ENCODE measurements at regions not wholly inside any gene's neighbourhood (a gene's known extent, or its start where the extent isn't known, plus 50 kb on each side); places are given as distances from the start of the nearest gene placed in this dataset.

- DNase-seq: no peak
Observed at GRCh38 chr15:93517176-93517575, 428.2 kb upstream of the RGMA start.

- no peak for DNase-seq
Observed at GRCh38 chr15:93515256-93516051, 426.4 kb upstream of the RGMA start.

DNA sequence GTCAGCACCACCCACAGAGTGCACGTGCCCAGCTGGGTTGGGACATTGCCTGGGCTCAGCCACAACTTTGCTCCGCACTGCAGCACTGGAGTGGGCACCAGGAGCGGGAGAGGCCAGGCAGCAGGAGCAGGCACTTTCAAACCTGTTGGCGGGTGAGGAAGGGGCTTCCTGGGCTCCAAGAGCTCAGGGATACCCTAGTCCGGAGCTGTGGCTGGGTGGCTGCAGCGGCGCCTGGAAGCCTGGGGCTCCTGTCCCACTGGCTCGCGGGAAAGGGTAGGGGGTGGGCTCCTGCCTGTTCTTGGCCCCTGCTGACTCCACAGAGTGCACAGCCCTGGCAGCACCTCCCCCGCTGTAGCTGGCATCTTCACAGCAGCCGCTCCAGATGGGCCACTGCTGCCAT is 417.6 kb upstream of the RGMA start:
- no peak for DNase-seq

GRCh38 chr15:93505506-93505905 is 416.5 kb upstream of the RGMA start:
- DNase-seq: no peak

DNA sequence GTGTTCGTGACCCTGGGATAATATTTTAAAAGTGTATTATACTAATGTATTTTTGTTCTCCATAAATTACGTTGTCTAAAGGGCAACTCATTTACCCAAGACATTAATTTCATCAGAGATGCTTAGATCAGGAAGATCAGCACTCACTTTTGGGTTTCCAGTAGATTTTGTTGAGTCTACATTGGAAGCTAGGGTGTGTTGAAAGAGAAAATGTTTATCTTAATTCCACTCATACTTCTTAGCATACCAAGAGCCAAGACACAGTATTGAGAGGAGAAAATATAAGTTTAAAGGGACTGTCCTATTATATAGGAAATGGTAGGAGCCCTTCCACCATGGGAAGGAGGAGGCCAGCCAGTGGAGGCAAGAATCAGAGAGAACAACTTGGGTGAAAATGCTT is 412.9 kb upstream of the RGMA start:
- DNase-seq: no peak

GRCh38 chr15:93500155-93500554 is 411.1 kb upstream of the RGMA start:
- no peak for DNase-seq

DNA sequence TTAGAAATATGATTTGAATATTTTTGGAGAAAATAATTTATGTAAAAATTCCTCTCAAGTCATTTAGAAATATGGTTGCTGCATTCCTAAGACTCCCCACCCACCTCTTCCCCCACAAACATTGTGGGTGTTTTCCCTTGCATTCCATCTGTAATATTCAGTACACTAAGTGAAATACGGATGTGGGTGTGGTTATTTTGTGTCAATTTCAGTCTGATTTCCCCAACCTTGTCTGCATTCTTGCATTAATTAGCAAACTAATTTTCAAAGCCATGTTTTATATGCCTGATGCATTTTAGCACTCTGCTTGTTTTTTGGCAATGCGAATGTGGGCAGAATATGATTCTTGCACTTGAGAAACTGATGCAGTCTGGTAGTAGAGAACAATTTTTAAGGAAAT is 408.3 kb upstream of the RGMA start:
- DNase-seq: no peak

DNA sequence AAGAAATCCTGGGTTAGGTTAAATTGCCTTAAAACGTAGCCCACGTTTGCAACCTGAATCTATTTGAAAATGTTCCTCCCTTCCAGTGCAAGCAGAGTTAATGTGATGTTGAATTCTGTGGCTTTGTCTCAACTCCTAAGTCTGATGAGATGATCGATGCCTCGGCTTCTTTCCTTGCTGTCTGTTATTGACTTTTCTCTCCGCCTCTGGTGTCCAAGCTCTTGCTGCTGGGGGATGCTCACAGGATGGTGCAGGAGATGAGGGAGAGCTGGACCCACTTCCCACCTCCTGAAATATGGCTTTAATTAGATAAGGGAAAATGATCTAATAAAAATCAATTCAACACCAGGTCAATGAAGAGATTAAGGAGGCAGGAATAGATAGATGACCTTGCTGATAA is 407.9 kb upstream of the RGMA start:
- DNase-seq: no peak

- no peak for DNase-seq
Observed at GRCh38 chr15:93495799-93496637, 407.0 kb upstream of the RGMA start.

DNA sequence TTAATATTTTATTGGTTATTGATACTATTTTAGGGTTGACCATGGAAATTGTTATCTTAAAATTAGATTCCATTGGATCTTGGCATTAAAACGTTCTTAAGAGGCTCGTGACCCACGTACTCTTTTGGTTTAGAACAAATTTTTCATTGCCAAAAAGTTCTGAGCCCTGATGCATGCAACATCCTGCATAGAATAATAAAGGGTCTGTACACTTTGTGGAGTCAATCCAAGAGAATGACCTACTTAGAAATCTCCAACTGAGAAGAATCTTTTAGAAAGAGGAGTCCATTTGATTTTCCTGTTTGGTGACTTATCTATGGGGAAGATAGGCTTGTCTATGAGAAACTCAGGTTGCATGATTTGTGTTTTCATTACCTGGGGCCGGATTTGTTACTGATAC is 404.2 kb upstream of the RGMA start:
- no peak for DNase-seq

GRCh38 chr15:93491291-93491690 is 402.3 kb upstream of the RGMA start:
- no peak for DNase-seq

- no peak for DNase-seq
Observed at GRCh38 chr15:93488296-93488713, 399.3 kb upstream of the RGMA start.

GRCh38 chr15:93486407-93487117 is 397.6 kb upstream of the RGMA start:
- DNase-seq: no peak

GRCh38 chr15:93485438-93486327 is 396.7 kb upstream of the RGMA start:
- DNase-seq: no peak

DNA sequence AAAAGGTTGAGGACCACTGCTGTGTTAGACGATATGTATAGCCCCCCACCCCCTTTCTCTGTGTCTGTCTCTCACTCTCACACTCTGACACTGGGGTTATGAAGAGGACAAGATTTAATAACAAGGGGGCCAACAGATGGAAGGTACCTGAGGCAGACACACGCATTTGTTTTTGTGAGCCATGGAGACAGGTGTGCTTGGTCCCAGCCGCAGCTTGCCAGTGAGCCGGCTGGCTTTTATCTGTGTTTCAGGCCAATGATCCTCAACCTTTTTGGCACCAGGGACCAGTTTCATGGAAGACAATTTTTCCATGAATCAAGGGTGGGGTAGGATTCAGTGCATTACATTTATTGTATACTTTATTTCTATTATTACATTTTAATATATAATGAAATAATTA is 394.9 kb upstream of the RGMA start:
- DNase-seq: no peak

GRCh38 chr15:93482731-93483130 is 393.7 kb upstream of the RGMA start:
- DNase-seq: no peak

- DNase-seq: no peak
Observed at GRCh38 chr15:93479715-93480114, 390.7 kb upstream of the RGMA start.

GRCh38 chr15:93478947-93479346 is 389.9 kb upstream of the RGMA start:
- no peak for DNase-seq

DNA sequence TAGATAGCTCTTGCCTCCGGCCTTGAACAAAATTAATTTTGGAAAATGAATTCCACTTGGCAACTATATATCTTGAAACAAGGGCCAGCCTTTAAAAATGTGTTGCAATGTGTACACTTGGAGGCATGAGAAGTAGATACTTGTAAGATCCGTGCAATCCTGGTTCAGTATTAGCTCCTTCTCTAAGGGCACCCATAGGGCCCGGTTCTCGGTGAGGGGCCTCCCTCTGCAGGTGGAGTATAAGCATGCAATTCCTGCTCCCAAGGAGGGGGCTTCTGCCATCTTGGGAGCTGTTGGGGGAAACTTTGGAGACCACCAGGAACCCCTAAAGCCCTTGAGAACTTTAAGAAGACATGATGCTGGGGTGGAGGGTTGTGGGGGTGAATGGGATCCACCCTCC is 388.7 kb upstream of the RGMA start:
- DNase-seq: no peak

DNA sequence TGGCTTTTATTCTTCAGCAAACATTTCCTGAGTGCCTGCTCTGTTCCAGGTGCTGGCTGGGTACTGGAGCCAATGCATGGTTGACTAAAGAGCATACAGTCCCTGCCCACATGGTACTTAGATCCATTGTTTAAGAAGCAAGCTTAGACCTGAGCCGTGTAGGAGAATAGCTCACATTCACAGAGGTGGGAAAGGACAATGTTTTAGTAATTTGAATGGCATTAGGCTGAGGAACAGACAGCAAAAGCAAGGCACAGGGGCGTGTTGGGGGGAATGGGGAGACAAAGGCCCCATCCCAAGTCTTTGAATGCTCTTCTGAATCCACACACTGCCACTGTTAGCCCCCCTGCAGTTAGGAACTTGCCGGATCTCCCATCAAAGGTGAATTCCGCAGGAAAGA is 388.2 kb upstream of the RGMA start:
- DNase-seq: no peak

DNA sequence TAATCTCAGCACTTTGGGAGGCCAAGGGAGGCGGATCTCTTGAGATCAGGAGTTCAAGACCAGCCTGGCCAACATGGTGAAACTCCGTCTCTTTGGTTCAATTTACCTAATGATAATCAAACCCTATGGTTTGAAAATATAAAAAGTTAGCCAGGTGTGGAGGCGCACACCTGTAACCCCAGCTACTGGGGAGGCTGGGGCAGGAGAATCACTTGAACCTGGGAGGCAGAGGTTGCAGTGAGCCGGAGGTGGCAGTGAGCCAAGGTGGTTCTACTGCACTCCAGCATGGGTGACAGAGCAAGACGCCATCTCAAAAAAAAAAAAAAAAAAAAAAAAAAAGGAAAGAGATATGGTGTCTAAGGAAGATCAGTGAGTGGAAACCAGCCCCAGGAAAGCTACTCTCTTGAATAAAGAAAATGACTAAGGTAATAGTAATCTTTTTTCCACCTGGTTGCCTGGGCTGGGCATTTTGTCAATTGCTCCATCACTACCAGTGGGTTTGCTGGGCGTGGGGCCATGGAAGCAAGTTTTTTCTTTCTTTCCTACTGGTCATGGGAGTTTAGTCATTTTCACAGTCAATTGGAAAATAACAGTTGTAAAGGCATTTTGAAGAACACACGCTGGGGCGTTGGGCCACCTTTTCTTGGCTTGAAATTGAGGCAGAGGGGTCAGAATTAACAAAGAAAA is 387.6 kb upstream of the RGMA start:
- no peak for DNase-seq

DNA sequence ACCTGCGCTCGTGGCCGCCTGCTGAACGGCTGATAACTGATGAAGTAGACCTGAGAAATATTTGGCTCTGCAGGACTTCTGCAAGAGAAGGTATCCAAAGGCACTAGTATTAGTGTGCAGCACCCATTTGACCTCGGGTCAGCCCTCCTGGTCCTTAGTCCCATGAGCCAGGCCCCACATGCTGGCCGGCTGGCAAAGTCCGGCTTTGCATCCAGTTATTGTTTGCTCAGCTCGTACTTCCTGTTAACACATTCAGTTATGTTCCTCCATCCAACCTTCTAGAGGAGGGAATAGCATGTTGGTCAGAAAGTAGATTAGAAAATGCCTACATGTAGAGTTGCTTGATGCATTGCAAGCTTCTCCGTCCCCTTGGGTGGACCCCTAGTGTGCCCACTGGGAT is 385.7 kb upstream of the RGMA start:
- DNase-seq: no peak

Measured in hematopoietic multipotent progenitor cell treated with erythropoietin and hydrocortisone succinate and interleukin-3 and kit ligand, for 8 days (in vitro differentiated cells).